PC-3 (cell line): ENCODE measurements at regions not wholly inside any gene's neighbourhood (a gene's known extent, or its start where the extent isn't known, plus 50 kb on each side); places are given as distances from the start of the nearest gene placed in this dataset.

Experiments used
- ATAC-seq: fragments of 200-7000 bp; cut with Tn5 transposase; 2 replicates; pipeline ENCODE4 v1.9.1; 2020; ENCODE audit warnings: mild to moderate bottlenecking, moderate library complexity
- BruUV-seq: library from RNA; stranded (reverse); fragments of 400-500 nt; replicated peaks from 2 replicates; lab custom pipeline; 2021; lab: Mats Ljungman, UMichigan
- CTCF ChIA-PET: fragments of 300-600 bp; sonication (Branson Sonifier 250); formaldehyde crosslinking; loops from one replicate; lab custom pipeline; 2022; ENCODE audit warnings: antibody characterized with exemption; lab: Charles Lee
- POLR2A ChIA-PET: fragments of 300-600 bp; sonication (Branson Sonifier 250); formaldehyde crosslinking; loops from one replicate; lab custom pipeline; 2022; ENCODE audit warnings: antibody characterized with exemption; ENCODE audit not compliant: unreplicated experiment; lab: Charles Lee
- DNase-seq: peaks from one replicate; pipeline ENCODE4 v3.0.0-alpha.2; 2015
- H2AFZ ChIP-seq: fragments of 300-600 bp; sonication (generic); 2 replicates; pipeline ENCODE4 v1.6.0; 2016; ENCODE audit warnings: antibody characterized with exemption, low read length
- H3F3A ChIP-seq: fragments of 300-600 bp; sonication (generic); one replicate; pipeline ENCODE4 v1.6.0; 2017; ENCODE audit warnings: antibody characterized with exemption, low read length, control low read depth, mild to moderate bottlenecking; ENCODE audit not compliant: unreplicated experiment
- H3K27ac ChIP-seq: fragments of 300-600 bp; sonication (generic); 2 replicates; pipeline ENCODE4 v1.5.1; 2016; ENCODE audit warnings: mild to moderate bottlenecking, low read length
- H3K27me3 ChIP-seq: fragments of 300-600 bp; sonication (generic); 2 replicates; pipeline ENCODE4 v1.6.1; 2016; ENCODE audit warnings: low read length, mixed read lengths
- H3K36me3 ChIP-seq: fragments of 300-600 bp; sonication (generic); 2 replicates; pipeline ENCODE4 v1.6.1; 2016; ENCODE audit warnings: low read depth, mixed run types, low read length, mixed read lengths
- H3K4me1 ChIP-seq: fragments of 300-600 bp; sonication (generic); 2 replicates; pipeline ENCODE4 v1.5.1; 2016; ENCODE audit warnings: low read length; ENCODE audit not compliant: insufficient read depth
- H3K4me2 ChIP-seq: fragments of 300-600 bp; sonication (generic); 2 replicates; pipeline ENCODE4 v1.6.0; 2016; ENCODE audit warnings: low read length
- H3K4me3 ChIP-seq: fragments of 300-600 bp; sonication (generic); 2 replicates; pipeline ENCODE4 v1.5.1; 2016; ENCODE audit warnings: mild to moderate bottlenecking, low read length, mixed read lengths
- H3K79me2 ChIP-seq: fragments of 300-600 bp; sonication (generic); 2 replicates; pipeline ENCODE4 v1.6.1; 2017; ENCODE audit warnings: low read length, mixed read lengths
- H3K9ac ChIP-seq: fragments of 300-600 bp; sonication (generic); 2 replicates; pipeline ENCODE4 v1.6.0; 2016; ENCODE audit warnings: mild to moderate bottlenecking, low read length
- H3K9me2 ChIP-seq: fragments of 300-600 bp; sonication (generic); replicated peaks from 2 replicates; pipeline ENCODE4 v1.6.1; 2016; ENCODE audit warnings: mixed run types, low read length, mixed read lengths
- H3K9me3 ChIP-seq: fragments of 300-600 bp; sonication (generic); 2 replicates; pipeline ENCODE4 v1.6.1; 2016; ENCODE audit warnings: low read length, mixed read lengths
- H4K20me1 ChIP-seq: fragments of 300-600 bp; sonication (generic); 2 replicates; pipeline ENCODE4 v1.6.1; 2016; ENCODE audit warnings: low read length, mixed read lengths
- EZH2 ChIP-seq: fragments of 300-600 bp; sonication (generic); IDR thresholded peaks from one replicate; pipeline ENCODE4 v1.6.1; 2017; ENCODE audit warnings: antibody characterized with exemption, mild to moderate bottlenecking, low read length; ENCODE audit not compliant: unreplicated experiment
- EZH2phosphoT487 ChIP-seq: fragments of 300-600 bp; sonication (generic); IDR thresholded peaks from 2 replicates; pipeline ENCODE4 v1.6.1; 2018; ENCODE audit warnings: mild to moderate bottlenecking, antibody characterized with exemption, low read length, borderline replicate concordance
- intact Hi-C: fragments of 100-400 bp; cut with micrococcal nuclease; formaldehyde crosslinking; loops from 2 replicates; pipeline ENCODE4 v1.9.0; 2023
- TF ChIP-seq, protein P1 (sequence below): fragments of 300-600 bp; sonication (generic); conservative IDR thresholded peaks from 2 replicates; pipeline ENCODE4 v1.5.1; 2017; ENCODE audit warnings: antibody characterized with exemption, low read depth, mild to moderate bottlenecking, low read length

DNA sequence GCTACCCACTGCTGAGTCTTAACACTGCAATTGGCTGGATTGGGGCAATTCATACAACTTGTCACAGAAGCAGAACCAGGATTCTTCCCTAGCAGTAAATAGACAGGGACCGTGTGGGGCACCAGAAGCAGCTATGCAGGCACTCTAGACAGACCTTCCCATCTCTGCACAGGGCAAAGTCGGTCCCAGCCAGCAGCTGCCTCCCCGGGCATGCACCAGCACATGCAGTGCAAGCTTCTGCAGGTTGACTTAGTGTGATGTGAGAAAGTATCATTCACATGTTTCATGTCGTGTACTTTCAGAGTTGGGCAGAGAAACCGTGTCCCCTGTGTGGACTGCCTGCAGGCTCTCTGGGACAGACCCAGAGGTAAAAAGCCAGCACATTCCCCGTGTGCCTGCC, 98.0 kb upstream of the FOXA2 start:
- intact Hi-C loops, result no loop called here
- DNase-seq (no peak), ATAC-seq (no peak)
- Histone ChIP-seq H3K4me2 (no peak overlapping the region), H3K4me3 (no peak overlapping the region), H3K9me2 (no peaks in the 10 kb centered on the region), H2AFZ (no peak overlapping the region), H3K27ac (no peak overlapping the region), H3K36me3 (no peaks in the 10 kb centered on the region), H3K27me3 (peaks cover 10% of the 10 kb centered on the region), H3K79me2 (no peaks in the 10 kb centered on the region), H3K4me1 (peaks cover 9% of the 10 kb centered on the region; the same call in 1 of the 2 replicates), H4K20me1 (no peaks in the 10 kb centered on the region), H3K9ac (no peak overlapping the region), H3K9me3 (no peaks in the 10 kb centered on the region), H3F3A (no peaks in the 10 kb centered on the region)
- POLR2A ChIA-PET, result no interaction called here
- CTCF ChIA-PET, result interaction anchor here (0.5 kb wide), 1 partner anchor 557 kb away, joined by 3 read pairs; no protein-coding TSS in a partner anchor
- no TSS peak for BruUV-seq
- no peak for TF ChIP-seq EZH2phosphoT487
- TF ChIP-seq, protein P1, sequence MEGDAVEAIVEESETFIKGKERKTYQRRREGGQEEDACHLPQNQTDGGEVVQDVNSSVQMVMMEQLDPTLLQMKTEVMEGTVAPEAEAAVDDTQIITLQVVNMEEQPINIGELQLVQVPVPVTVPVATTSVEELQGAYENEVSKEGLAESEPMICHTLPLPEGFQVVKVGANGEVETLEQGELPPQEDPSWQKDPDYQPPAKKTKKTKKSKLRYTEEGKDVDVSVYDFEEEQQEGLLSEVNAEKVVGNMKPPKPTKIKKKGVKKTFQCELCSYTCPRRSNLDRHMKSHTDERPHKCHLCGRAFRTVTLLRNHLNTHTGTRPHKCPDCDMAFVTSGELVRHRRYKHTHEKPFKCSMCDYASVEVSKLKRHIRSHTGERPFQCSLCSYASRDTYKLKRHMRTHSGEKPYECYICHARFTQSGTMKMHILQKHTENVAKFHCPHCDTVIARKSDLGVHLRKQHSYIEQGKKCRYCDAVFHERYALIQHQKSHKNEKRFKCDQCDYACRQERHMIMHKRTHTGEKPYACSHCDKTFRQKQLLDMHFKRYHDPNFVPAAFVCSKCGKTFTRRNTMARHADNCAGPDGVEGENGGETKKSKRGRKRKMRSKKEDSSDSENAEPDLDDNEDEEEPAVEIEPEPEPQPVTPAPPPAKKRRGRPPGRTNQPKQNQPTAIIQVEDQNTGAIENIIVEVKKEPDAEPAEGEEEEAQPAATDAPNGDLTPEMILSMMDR, result no peak
- TF ChIP-seq EZH2, result no peak

DNA sequence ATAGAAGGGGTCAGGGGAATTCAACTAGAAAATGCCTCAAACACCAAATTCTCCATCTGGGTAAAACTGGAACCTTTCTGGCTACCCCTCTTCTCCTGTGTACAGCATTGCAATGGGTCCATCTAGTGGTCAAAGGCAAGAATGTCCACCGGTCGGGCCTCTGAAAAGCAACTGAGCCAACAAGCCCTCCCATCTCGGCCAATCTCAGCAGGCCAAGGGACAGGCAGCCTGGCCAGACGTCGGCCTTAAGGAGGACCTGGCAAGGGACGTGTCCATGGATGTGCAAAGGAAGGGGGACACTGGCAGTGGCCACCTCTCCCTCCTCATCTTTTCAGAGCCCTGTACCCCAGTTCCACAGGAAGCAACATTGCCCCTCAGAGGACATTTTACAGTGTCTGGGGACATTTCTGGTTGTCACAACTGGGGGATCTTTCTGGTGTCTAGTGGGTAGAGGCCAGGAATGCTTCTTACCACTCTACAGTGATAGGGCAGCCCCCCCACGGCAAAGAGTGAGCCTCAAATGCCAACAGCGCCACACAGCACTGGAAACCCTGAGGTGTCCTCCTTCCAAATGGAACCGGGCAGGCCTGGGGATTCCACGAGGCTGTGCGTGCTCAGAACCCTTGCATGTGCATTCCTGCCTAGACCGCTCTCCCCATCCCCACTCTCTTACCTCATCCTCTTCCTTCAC, 99.8 kb upstream of the FOXA2 start:
- Histone ChIP-seq H3K4me3 (no peak overlapping the region), H3K27ac (no peak overlapping the region), H4K20me1 (no peaks in the 10 kb centered on the region), H3K9me2 (no peaks in the 10 kb centered on the region), H3K4me2 (peak overlapping the region; percentile 29; the same call in 1 of the 2 replicates), H3K9ac (no peak overlapping the region), H3K79me2 (no peaks in the 10 kb centered on the region), H3K9me3 (no peaks in the 10 kb centered on the region), H2AFZ (peak overlapping the region; percentile 42; the same call in 1 of the 2 replicates), H3K4me1 (peaks cover 9% of the 10 kb centered on the region; the same call in 1 of the 2 replicates), H3K27me3 (peaks cover under 1% of the 10 kb centered on the region; the same call in 1 of the 2 replicates), H3F3A (no peaks in the 10 kb centered on the region), H3K36me3 (no peaks in the 10 kb centered on the region)
- TF ChIP-seq EZH2 (no peak), EZH2phosphoT487 (no peak)
- TF ChIP-seq, protein P1, result peak; percentile 95
- ChIA-PET CTCF (interaction anchor here (0.7 to 1.2 kb wide), 6 partner anchors 98 to 518 kb away, joined by 3 to 5 read pairs (median 4); no protein-coding TSS in a partner anchor), POLR2A (no interaction called here)
- no TSS peak for BruUV-seq
- intact Hi-C loops, result loop anchor here (1.0 to 2.0 kb wide), 6 partner anchors 91 to 350 kb away; no protein-coding TSS in a partner anchor
- ATAC-seq, result peak; percentile 76
- DNase-seq, result peak; percentile 90
